ENCODE measurements at regions not wholly inside any gene's neighbourhood (a gene's known extent, or its start where the extent isn't known, plus 50 kb on each side); places are given as distances from the start of the nearest gene placed in this dataset.

GRCh38 chr19:28307963-28308362, 905.0 kb downstream of the UQCRFS1 start:
- TF ChIP-seq CTCF (conservative IDR thresholded peaks at IDR 0.05 in 1 of 2, IDR thresholded peaks at IDR 0.05 in 1 of 2; ENCODE audit: extremely low read depth in 1 of 2, insufficient read depth in 1 of 2, low read depth in 1 of 2, low read length in 2 of 2) (no peak), EZH2 (IDR thresholded peaks at IDR 0.05; ENCODE audit: borderline replicate concordance, low read length) (no peak)

All from mammary epithelial cell (primary cell).